ENCODE measurements at regions not wholly inside any gene's neighbourhood (a gene's known extent, or its start where the extent isn't known, plus 50 kb on each side); places are given as distances from the start of the nearest gene placed in this dataset.

DNA sequence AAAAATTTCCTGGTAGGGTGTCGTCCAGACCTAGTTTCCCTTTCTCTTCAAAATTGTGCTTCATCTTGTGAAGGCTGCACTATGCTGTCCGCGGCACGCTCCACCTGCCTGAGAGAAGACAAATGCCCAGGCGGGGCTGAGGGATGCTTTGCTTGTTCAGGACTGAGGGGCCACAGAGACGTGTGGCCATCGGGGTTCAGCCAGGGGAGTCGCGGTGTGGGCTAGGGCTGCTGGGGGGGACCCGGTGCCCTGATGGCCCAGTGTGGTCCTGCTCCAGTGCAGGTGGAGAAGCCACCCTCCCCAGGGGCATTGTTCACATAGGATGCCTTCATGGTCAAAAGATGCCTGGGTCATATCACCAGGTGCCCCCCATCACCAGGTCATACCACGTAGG is 107.8 kb upstream of the SHH start:
- Histone ChIP-seq H3K4me3 (ENCODE audit: insufficient read length, low read depth) (no peak overlapping the region), H3K9ac (ENCODE audit: insufficient read length, low read depth) (no peak overlapping the region), H3K27me3 (ENCODE audit: insufficient read depth, insufficient read length) (no peaks in the 10 kb centered on the region), H3K4me1 (ENCODE audit: insufficient read depth, insufficient read length) (peaks cover 3% of the 10 kb centered on the region), H3K36me3 (ENCODE audit: insufficient read depth, insufficient read length, low read length) (no peaks in the 10 kb centered on the region), H3K9me3 (ENCODE audit: insufficient read depth, low read length) (no peaks in the 10 kb centered on the region)
- no peak for DNase-seq (ENCODE audit: low read depth, low spot score)
- TF ChIP-seq ZNF274 (IDR thresholded peaks at IDR 0.05; ENCODE audit: low read depth, low read length) (no peak), SUZ12 (IDR thresholded peaks at IDR 0.05; ENCODE audit: extremely low read depth, insufficient read depth, insufficient read length) (no peak), YY1 (IDR thresholded peaks at IDR 0.05; ENCODE audit: insufficient read depth, insufficient read length) (no peak)

DNA sequence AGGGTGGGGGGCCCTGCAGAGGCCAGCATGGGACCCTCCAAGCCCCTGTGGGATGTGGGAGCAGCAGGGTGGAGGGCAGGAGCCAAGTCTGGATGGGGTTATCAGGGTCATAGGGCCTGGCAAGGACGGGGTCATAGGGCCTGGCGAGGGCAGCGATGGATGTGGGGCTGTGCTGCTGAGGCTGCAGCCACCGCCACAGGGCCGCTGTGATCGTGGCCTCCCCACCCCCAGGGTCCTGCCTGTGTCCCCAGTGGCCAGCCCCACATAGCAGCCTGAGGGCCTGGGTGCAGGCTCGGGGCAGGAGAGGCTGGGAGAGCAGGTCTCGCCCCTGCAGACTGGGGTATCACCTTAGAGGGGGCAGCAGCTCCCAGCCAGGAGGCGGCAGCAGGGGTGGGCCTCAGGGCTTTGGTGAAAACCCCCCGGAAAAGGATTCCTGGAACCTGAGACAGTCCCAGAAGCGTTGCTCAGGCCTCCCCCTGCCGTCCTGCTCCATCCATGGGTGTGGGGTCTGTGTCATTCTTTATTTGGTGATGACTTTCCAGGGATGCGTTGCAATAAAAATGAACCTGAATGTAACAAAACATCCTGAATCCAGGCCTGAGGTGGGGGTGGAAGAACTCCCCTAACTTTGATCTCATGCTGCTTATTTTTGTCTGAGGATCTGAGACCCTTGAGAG is 107.3 kb upstream of the SHH start:
- no peak overlapping the region for H3K4me3 ChIP-seq (ENCODE audit: insufficient read length, low read depth)
- H3K27me3 ChIP-seq (ENCODE audit: insufficient read depth, insufficient read length), result no peaks in the 10 kb centered on the region
- H3K9me3 ChIP-seq (ENCODE audit: insufficient read depth, low read length), result no peaks in the 10 kb centered on the region
- H3K9ac ChIP-seq (ENCODE audit: insufficient read length, low read depth), result no peak overlapping the region
- no peak for DNase-seq (ENCODE audit: low read depth, low spot score)
- TF ChIP-seq YY1 (IDR thresholded peaks at IDR 0.05; ENCODE audit: insufficient read depth, insufficient read length), result no peak
- no peak for TF ChIP-seq ZNF274 (IDR thresholded peaks at IDR 0.05; ENCODE audit: low read depth, low read length)
- no peak for TF ChIP-seq SUZ12 (IDR thresholded peaks at IDR 0.05; ENCODE audit: extremely low read depth, insufficient read depth, insufficient read length)
- peaks cover 3% of the 10 kb centered on the region for H3K4me1 ChIP-seq (ENCODE audit: insufficient read depth, insufficient read length)
- H3K36me3 ChIP-seq (ENCODE audit: insufficient read depth, insufficient read length, low read length), result no peaks in the 10 kb centered on the region

- Histone ChIP-seq H3K27me3 (ENCODE audit: insufficient read depth, insufficient read length) (no peaks in the 10 kb centered on the region), H3K9ac (ENCODE audit: insufficient read length, low read depth) (no peak overlapping the region), H3K4me1 (ENCODE audit: insufficient read depth, insufficient read length) (peaks cover 3% of the 10 kb centered on the region), H3K9me3 (ENCODE audit: insufficient read depth, low read length) (no peaks in the 10 kb centered on the region), H3K36me3 (ENCODE audit: insufficient read depth, insufficient read length, low read length) (no peaks in the 10 kb centered on the region), H3K4me3 (ENCODE audit: insufficient read length, low read depth) (no peak overlapping the region)
- no peak for TF ChIP-seq SUZ12 (IDR thresholded peaks at IDR 0.05; ENCODE audit: extremely low read depth, insufficient read depth, insufficient read length)
- DNase-seq (ENCODE audit: low read depth, low spot score), result no peak
Measured at GRCh38 chr7:155918720-155919390, 106.6 kb upstream of the SHH start.

DNA sequence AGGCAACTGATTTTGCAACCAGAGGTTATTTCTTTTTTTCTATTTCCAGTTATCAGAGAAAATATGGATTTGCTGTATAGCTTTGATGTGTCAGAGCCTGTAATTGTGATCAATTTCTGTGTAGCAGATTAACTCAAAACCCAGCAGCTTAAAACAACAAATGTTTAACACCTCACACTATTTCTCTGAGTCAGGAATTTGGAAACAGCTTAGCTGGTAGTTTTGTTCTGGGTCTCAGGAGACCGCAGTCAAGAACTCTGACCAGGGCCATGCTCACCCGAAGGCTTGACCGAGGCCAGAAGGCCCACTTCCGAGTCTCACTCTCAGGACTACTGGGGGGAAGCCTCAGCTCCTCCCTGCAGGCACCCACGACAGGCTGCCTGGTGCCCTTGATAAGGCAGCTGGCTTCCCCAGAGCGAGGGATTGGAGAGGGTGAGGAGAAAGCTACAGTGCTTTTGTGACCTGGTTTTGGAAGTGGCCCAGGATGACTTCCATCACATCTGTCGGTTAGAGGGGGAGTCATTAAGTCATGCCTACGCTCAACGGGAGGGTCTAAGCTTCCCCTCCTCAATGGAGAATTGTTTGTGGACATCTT is 105.7 kb upstream of the SHH start:
- DNase-seq (ENCODE audit: low read depth, low spot score), result no peak
- H3K9me3 ChIP-seq (ENCODE audit: insufficient read depth, low read length), result no peaks in the 10 kb centered on the region
- peaks cover 3% of the 10 kb centered on the region for H3K4me1 ChIP-seq (ENCODE audit: insufficient read depth, insufficient read length)
- no peak overlapping the region for H3K9ac ChIP-seq (ENCODE audit: insufficient read length, low read depth)
- TF ChIP-seq YY1 (IDR thresholded peaks at IDR 0.05; ENCODE audit: insufficient read depth, insufficient read length) (no peak), ZNF274 (IDR thresholded peaks at IDR 0.05; ENCODE audit: low read depth, low read length) (no peak), SUZ12 (IDR thresholded peaks at IDR 0.05; ENCODE audit: extremely low read depth, insufficient read depth, insufficient read length) (no peak)
- no peaks in the 10 kb centered on the region for H3K36me3 ChIP-seq (ENCODE audit: insufficient read depth, insufficient read length, low read length)
- H3K27me3 ChIP-seq (ENCODE audit: insufficient read depth, insufficient read length), result no peaks in the 10 kb centered on the region
- no peak overlapping the region for H3K4me3 ChIP-seq (ENCODE audit: insufficient read length, low read depth)

GRCh38 chr7:155916926-155917655 is 104.8 kb upstream of the SHH start:
- Histone ChIP-seq H3K9me3 (ENCODE audit: insufficient read depth, low read length) (no peaks in the 10 kb centered on the region), H3K9ac (ENCODE audit: insufficient read length, low read depth) (no peak overlapping the region), H3K27me3 (ENCODE audit: insufficient read depth, insufficient read length) (no peaks in the 10 kb centered on the region), H3K4me3 (ENCODE audit: insufficient read length, low read depth) (no peak overlapping the region), H3K36me3 (ENCODE audit: insufficient read depth, insufficient read length, low read length) (no peaks in the 10 kb centered on the region), H3K4me1 (ENCODE audit: insufficient read depth, insufficient read length) (peaks cover 3% of the 10 kb centered on the region)
- no peak for DNase-seq (ENCODE audit: low read depth, low spot score)
- no peak for TF ChIP-seq ZNF274 (IDR thresholded peaks at IDR 0.05; ENCODE audit: low read depth, low read length)
- TF ChIP-seq YY1 (IDR thresholded peaks at IDR 0.05; ENCODE audit: insufficient read depth, insufficient read length), result no peak

- no peak for DNase-seq (ENCODE audit: low read depth, low spot score)
- Histone ChIP-seq H3K27me3 (ENCODE audit: insufficient read depth, insufficient read length) (no peaks in the 10 kb centered on the region), H3K9ac (ENCODE audit: insufficient read length, low read depth) (no peak overlapping the region), H3K4me3 (ENCODE audit: insufficient read length, low read depth) (no peak overlapping the region), H3K36me3 (ENCODE audit: insufficient read depth, insufficient read length, low read length) (no peaks in the 10 kb centered on the region), H3K4me1 (ENCODE audit: insufficient read depth, insufficient read length) (no peaks in the 10 kb centered on the region), H3K9me3 (ENCODE audit: insufficient read depth, low read length) (no peaks in the 10 kb centered on the region; the same call in 1 of the 2 replicates)
- TF ChIP-seq ZNF274 (IDR thresholded peaks at IDR 0.05; ENCODE audit: low read depth, low read length), result no peak
- TF ChIP-seq YY1 (IDR thresholded peaks at IDR 0.05; ENCODE audit: insufficient read depth, insufficient read length), result no peak
- TF ChIP-seq SUZ12 (IDR thresholded peaks at IDR 0.05; ENCODE audit: extremely low read depth, insufficient read depth, insufficient read length), result no peak
Measured at GRCh38 chr7:155914341-155914740, 102.1 kb upstream of the SHH start.

- Histone ChIP-seq H3K9me3 (ENCODE audit: insufficient read depth, low read length) (no peaks in the 10 kb centered on the region; the same call in 1 of the 2 replicates), H3K4me1 (ENCODE audit: insufficient read depth, insufficient read length) (peaks cover under 1% of the 10 kb centered on the region), H3K27me3 (ENCODE audit: insufficient read depth, insufficient read length) (no peaks in the 10 kb centered on the region), H3K4me3 (ENCODE audit: insufficient read length, low read depth) (no peak overlapping the region), H3K36me3 (ENCODE audit: insufficient read depth, insufficient read length, low read length) (no peaks in the 10 kb centered on the region), H3K9ac (ENCODE audit: insufficient read length, low read depth) (no peak overlapping the region)
- TF ChIP-seq SUZ12 (IDR thresholded peaks at IDR 0.05; ENCODE audit: extremely low read depth, insufficient read depth, insufficient read length) (no peak), YY1 (IDR thresholded peaks at IDR 0.05; ENCODE audit: insufficient read depth, insufficient read length) (no peak), ZNF274 (IDR thresholded peaks at IDR 0.05; ENCODE audit: low read depth, low read length) (no peak)
- DNase-seq (ENCODE audit: low read depth, low spot score), result no peak
Measured at GRCh38 chr7:155913719-155914118, 101.5 kb upstream of the SHH start.
